HG02970 (cell line): ENCODE measurements at regions not wholly inside any gene's neighbourhood (a gene's known extent, or its start where the extent isn't known, plus 50 kb on each side); places are given as distances from the start of the nearest gene placed in this dataset.
"Not testable (repeated sequence)": the region's sequence is repeated elsewhere in the genome, so short reads cannot be mapped to it uniquely, and the experiment has no call there.

Experiments
- ATAC-seq: cut with Tn5 transposase; IDR thresholded peaks from one replicate; pipeline ENCODE4 v1.9.1; 2021; ENCODE audit warnings: mild to moderate bottlenecking, moderate library complexity, moderate number of reproducible peaks; ENCODE audit not compliant: unreplicated experiment, low FRiP score

DNA sequence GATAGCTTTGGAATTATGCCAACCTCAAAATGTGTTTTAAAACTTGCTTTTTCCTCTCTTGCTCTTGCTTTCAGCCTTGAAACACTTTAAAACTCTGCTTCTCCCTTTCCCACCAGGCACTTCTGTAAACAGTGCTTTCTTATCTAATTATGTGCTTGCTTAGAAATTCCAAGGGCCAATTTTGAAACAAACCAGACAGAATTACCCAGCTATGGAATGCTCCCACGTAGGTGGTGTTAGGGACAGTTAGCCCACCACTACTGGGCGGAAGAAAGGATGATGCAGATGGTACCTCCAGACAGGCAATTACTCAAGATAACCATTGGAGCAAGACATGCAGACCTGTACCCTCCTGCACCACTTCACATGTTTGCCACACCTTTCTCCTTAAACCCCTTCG lies 523.0 kb upstream of the PTPRD start:
- ATAC-seq = no peak

DNA sequence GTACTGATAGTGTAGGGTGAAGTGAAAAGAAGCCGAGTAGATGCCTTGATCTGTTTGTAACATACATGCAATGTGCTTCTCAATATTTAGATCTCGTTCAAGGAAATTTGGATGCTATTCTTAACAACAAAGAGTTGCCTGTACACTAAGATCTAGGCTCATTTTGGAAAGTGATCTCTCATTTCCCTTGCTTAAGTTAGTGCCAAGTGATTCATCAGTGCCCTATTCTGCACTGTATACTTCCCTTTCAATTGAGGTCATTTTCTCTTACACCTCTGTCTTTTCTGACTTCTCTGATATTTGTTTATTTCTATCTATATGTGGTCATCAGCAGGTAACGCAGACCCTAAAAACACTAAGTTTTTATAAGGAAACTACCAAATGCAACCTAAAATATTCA lies 528.6 kb upstream of the PTPRD start:
- no peak for ATAC-seq

GRCh38 chr9:11142965-11143738 lies 530.4 kb upstream of the PTPRD start:
- no peak for ATAC-seq

DNA sequence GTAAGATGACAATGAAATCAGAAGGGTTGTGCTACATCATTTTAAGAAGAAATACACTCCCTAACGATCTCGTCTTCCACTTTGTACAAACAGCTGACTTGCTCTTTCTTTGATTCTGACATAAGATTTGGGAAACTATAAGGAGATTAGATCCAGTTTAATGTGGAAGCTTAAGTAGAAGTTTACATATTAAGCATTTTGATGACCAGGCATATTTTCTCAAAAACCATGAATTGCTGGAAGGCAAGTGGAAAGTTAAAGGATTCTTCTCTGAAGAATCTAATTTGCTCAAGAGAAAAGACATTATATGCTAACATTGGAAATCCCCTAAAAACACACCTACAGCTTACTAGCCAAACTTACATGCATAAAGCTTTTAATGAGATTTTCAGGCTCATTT lies 531.9 kb upstream of the PTPRD start:
- ATAC-seq = no peak

DNA sequence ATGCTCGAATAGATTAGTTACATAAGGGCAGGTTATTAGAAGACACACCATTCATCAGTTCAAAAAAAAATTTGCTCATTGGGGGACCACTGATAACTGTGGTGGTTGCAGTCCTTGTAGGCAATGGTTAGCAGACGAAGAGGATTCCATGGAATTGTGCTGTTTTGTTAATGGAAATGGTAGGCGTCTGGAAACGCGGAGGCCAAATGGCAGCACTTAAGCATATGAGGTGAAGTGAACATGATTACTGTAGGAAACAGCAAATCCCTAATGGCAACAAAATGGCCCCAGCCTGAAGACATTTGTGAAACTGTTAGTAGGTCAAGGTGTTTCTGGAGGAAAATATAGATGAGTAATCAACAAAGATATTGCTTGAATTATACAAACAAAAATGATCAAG lies 535.4 kb upstream of the PTPRD start:
- no peak for ATAC-seq

- no peak for ATAC-seq
Observed at GRCh38 chr9:11149065-11149464, 536.3 kb upstream of the PTPRD start.

DNA sequence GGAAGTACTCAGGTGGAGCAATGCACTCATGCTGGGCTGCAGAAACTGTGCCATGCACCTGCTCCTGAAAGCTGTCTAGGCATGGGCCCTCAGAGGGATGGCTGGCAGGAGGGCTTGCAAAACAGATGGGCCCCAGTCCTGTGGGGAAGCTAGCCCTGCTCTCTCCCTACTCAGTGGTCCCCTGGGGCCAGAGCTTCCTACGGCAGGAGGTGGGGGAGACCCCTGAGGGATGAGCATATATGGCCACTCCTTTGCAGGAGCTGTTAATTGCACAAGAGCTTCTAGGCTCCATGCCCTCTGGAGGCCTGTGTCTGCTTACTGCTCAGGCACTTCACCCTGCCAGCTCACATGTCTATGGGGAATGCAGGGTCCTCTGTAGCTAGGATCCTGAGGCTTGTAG lies 545.3 kb upstream of the PTPRD start:
- no peak for ATAC-seq

- ATAC-seq = no peak
Observed at GRCh38 chr9:11158676-11159075, 545.9 kb upstream of the PTPRD start.

DNA sequence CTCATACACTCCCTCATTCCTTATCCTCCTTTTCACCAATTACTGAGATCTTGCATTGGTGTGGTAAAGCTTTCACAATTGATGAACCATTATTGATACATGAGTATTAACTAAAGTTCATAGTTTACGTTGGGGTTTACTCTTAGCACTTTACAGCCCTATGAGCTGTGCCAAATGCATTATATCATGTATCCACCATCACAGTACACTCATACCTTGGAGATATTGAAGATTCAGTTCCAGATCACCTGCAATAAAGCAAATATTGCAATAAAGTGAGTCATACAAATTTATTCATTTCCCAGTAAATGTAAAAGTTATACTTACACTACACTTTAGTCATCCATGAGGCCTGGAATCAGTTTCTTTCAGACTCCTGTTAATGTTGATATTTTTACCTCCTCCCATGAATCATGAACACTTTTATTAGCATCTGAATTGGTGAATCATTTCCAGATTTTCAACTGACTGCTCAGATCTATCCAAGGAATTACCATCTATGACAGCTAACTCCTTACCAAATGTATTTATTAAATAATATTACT lies 546.6 kb upstream of the PTPRD start:
- ATAC-seq = no peak

GRCh38 chr9:11163843-11164242 lies 551.0 kb upstream of the PTPRD start:
- ATAC-seq = no peak

DNA sequence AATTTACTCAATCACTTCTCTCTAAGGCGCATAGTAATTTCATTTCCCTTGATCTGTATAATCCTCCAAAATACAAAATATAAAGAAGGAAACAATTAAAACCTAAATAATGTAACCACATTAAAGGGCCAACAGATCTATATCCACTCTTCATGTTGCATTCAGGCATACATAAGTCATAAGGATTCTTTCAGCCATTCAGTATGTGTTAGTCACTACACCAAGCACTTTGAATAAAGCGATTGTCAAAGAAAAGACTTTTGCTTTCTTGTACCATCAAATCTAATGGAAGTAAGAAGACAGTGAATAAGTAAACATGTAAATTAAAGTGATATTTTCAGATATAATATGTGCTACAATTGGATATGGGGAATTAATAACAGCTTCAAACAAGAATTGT lies 569.2 kb upstream of the PTPRD start:
- ATAC-seq = no peak

- ATAC-seq = no peak
Observed at GRCh38 chr9:11190719-11191118, 577.9 kb upstream of the PTPRD start.

DNA sequence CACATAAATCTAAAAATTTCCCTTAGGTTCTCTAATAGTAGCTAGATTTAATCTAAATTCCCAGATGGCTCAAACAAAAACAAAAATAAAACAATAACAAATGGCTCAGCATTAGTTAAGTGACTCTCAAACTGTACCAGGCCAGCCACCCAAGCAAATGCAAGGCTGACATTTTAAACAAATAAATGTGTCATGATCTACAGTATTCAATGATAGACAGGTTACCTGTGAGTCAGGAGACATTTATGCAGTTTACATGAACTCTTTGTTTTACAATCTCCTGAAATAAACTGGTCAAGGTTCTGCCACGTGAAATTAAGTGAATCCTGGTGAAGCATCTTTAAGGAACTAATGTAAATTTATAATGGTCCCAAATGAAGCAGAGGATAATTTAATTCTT lies 580.2 kb upstream of the PTPRD start:
- ATAC-seq = no peak

DNA sequence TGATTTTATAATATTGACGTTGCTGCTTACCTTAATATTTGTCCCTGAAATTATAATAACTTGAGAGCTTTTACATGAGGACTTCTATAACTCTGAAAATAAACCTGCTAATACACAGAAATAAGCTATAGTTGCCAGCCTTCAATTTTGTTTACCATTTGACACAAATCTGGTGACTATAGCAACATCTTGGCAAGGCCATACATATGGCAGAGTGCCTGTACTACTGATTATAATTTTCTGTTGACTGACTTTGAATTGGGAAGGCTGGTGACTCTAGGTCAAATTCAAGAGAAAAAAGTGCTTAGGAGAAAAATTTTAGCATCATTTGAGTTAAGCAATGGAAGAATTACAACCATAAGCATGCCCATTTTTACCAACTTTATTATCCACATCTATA lies 581.4 kb upstream of the PTPRD start:
- no peak for ATAC-seq

DNA sequence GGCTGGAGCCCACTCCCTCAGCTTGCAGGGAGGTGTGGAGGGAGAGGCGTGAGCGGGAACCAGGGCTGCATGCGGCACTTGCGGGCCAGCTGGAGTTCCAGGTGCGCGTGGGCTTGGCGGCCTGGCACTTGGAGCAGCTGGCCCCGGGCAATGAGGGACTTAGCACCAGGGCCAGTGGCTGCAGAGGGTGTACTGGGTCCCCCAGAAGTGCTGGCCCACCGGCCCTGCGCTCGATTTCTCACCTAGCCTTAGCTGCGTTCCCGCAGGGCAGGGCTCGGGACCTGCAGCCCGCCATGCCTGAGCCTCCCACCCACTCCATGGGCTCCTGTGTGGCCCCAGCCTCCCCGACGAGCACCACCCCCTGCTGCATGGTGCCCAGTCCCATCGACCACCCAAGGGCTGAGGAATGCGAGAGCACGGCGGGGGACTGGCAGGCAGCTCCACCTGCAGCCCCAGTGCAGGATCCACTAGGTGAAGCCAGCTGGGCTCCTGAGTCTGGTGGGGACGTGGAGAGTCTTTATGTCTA lies 584.1 kb upstream of the PTPRD start:
- not testable (repeated sequence) for ATAC-seq

- ATAC-seq = no peak
Observed at GRCh38 chr9:11199335-11199734, 586.5 kb upstream of the PTPRD start.

DNA sequence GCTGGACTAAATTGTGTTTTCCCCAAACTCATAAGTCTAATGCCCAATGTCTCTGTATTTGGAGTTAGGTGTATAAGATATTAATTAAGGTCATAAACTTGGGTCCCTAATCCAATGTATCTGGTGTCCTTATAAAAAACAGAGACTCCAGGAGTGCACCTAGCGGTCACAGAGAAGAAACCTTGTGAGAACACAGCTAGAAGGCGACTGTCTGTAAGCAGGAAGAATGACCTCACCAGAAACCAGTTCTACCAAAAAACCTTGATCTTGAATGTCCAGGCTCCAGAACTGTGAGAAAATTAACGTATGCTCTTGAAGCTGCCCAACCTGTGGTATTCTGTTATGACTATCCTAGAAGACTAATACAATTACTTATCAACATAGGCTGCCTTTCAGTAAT lies 591.7 kb upstream of the PTPRD start:
- no peak for ATAC-seq

DNA sequence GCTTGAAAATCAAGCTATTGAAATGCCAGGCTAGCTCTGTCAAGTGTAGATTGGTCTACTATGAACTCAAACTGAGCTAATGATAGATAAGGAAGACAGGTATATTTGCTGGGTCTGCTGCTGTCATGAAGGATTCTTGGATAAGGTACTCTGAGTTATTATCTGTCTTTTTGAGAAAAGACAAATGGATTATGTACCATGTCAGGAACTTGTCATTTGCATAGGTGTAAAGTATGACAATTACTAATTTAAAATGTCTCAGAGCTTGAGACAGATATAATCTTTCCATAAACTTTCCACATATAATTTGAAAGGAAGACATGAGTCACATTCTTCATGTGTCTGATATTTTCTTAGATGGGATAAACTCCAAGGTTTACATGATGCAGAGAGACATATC lies 594.1 kb upstream of the PTPRD start:
- ATAC-seq = no peak

DNA sequence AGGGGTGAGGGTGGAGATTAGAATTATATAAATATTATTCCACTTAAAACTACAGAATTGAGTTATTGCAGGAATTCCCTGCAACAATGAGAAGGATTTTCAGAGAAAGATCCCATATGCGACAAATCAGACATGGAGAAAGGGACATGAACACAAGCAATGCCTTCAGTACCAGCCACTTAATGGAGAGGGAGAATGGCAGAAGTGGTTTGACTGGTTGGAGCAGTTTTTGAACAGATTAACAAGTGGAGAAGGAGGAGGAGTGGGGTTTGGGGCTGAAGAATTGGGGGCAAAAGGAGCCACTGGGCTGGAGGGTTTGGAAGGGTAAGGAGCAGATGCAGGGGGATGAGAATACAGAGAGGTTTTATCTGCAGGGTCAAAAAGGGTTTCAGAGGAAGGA lies 620.9 kb upstream of the PTPRD start:
- no peak for ATAC-seq

DNA sequence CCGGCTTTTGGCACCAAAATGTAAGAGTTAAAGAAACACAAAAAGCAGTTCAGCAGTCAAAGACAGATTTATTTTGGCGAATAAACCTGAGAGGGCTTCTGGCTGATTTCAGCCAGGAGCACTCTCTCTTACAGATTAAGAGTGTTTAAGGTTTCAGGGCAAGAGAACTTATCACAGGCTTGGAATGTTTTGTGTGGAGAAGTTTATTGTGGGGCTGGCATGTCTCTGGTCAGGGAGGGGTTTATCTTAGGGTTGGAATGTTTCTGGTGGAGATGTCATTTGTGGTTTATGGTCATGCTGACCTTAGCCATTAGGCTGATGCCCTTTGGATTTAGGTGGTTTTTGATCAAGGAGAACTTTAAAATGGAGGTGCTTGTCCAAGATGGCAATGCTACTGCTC lies 622.3 kb upstream of the PTPRD start:
- ATAC-seq = no peak

- no peak for ATAC-seq
Observed at GRCh38 chr9:11241779-11242178, 629.0 kb upstream of the PTPRD start.

- no peak for ATAC-seq
Observed at GRCh38 chr9:11257992-11258391, 645.2 kb upstream of the PTPRD start.
